ENCODE measurements at regions not wholly inside any gene's neighbourhood (a gene's known extent, or its start where the extent isn't known, plus 50 kb on each side); places are given as distances from the start of the nearest gene placed in this dataset.

DNA sequence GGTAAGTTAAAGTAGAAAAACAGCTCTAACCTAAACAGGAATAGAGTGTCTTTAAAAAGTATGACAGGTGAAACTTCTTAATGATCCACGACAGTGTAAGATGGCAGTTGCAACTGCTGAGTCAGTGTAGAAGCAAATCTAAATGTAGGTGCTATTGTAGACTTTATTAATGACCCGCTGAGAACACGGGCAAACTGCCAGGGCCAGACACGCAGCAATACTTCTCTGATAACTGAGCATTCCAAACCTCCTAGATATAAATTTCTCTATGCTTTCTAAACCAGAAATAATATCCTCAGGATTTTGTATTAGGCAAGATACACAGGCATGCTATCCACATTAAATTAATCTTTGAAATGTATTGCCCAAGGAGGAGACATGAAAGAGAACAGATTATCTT lies 1076.4 kb downstream of the HACE1 start:
- no peak for TF ChIP-seq CTCF (conservative IDR thresholded peaks at IDR 0.05; ENCODE audit: low read depth, low read length)
- TF ChIP-seq EZH2 (IDR thresholded peaks at IDR 0.05; ENCODE audit: low read length, unreplicated experiment) = no peak

Data from PC-3 (cell line).